Stimulated activated naive CD8-positive, alpha-beta T cell treated with anti-CD3 and anti-CD28 coated beads, Interleukin-15, Interleukin-2, amounts not matched to agents 100 ng/mL and 50 ng/mL, for 24 hours (primary cell): ENCODE measurements at regions not wholly inside any gene's neighbourhood (a gene's known extent, or its start where the extent isn't known, plus 50 kb on each side); places are given as distances from the start of the nearest gene placed in this dataset.
"Not testable (repeated sequence)": the region's sequence is repeated elsewhere in the genome, so short reads cannot be mapped to it uniquely, and the experiment has no call there.

Experiments
- H3K27ac Mint-ChIP-seq: one replicate; pipeline ENCODE4 v1.8.0; 2021; ENCODE audit warnings: mild to moderate bottlenecking, mixed read lengths
- H3K27me3 Mint-ChIP-seq: one replicate; pipeline ENCODE4 v1.8.0; 2021; ENCODE audit warnings: mixed read lengths
- H3K36me3 Mint-ChIP-seq: one replicate; pipeline ENCODE4 v1.8.0; 2021; ENCODE audit warnings: low read depth, mixed read lengths
- H3K4me1 Mint-ChIP-seq: one replicate; pipeline ENCODE4 v1.8.0; 2021; ENCODE audit warnings: low read depth, mixed read lengths
- H3K4me3 Mint-ChIP-seq: one replicate; pipeline ENCODE4 v1.8.0; 2021; ENCODE audit warnings: mild to moderate bottlenecking, mixed read lengths
- H3K9me3 Mint-ChIP-seq: one replicate; pipeline ENCODE4 v1.8.0; 2021; ENCODE audit warnings: mixed read lengths

DNA sequence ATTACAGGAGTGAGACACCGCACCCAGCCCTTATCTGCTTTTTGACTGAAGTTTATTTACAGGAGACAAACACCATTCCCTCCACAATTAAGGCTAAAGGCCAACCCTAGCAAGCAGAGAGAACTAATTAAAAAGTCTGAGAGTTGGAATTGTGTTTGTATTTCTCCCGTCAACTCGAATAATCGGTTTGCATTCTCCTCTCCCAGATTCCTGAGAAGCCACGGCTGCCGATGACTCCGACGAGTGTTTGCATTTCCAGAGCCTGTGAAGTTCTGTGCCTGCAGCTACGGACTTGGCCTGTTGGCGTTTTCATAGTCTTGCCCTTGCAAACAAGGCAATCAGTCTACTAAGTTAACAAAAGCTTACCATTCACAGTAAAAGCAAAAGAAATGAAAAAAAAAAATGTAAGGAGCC lies 73.2 kb upstream of the NUP50 start:
- Mint-ChIP-seq H3K4me1 (no peaks in the 10 kb centered on the region), H3K9me3 (no peaks in the 10 kb centered on the region), H3K27ac (no peak overlapping the region), H3K27me3 (peaks cover 13% of the 10 kb centered on the region), H3K4me3 (no peak overlapping the region), H3K36me3 (no peaks in the 10 kb centered on the region)

GRCh38 chr22:45091254-45091854 lies 72.4 kb upstream of the NUP50 start:
- Mint-ChIP-seq H3K27me3 (peaks cover 18% of the 10 kb centered on the region), H3K9me3 (no peaks in the 10 kb centered on the region), H3K27ac (no peak overlapping the region), H3K4me1 (no peaks in the 10 kb centered on the region), H3K36me3 (no peaks in the 10 kb centered on the region), H3K4me3 (no peak overlapping the region)

GRCh38 chr22:45091875-45092274 lies 71.8 kb upstream of the NUP50 start:
- not testable (repeated sequence) for H3K27ac Mint-ChIP-seq, H3K4me1 Mint-ChIP-seq, H3K36me3 Mint-ChIP-seq, H3K9me3 Mint-ChIP-seq, H3K4me3 Mint-ChIP-seq
- peaks cover 22% of the 10 kb centered on the region for H3K27me3 Mint-ChIP-seq

DNA sequence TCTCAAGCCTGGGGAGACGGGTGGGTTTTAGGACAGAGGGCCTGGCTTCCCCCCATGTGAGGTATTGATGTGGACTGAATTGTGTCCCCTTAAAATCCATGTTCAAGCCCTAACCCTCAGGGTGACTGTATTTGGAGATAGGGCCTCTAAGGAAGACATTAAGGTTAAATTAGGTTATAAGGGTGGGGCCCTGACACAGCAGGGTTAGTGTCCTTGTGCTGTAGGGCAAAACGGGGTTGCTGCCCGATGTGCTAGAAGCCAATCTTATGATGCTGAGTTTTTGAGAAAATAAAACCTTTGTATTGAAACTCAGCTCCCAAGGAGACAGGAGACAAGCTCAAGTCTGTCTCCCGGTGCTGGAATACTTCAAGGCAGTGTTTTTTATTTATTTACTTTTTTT lies 71.1 kb upstream of the NUP50 start:
- Mint-ChIP-seq H3K4me3 (no peak overlapping the region), H3K36me3 (no peaks in the 10 kb centered on the region), H3K9me3 (no peaks in the 10 kb centered on the region), H3K4me1 (no peaks in the 10 kb centered on the region), H3K27me3 (peaks cover 30% of the 10 kb centered on the region), H3K27ac (no peak overlapping the region)

- peaks cover 34% of the 10 kb centered on the region for H3K27me3 Mint-ChIP-seq
- no peak overlapping the region for H3K27ac Mint-ChIP-seq
- H3K9me3 Mint-ChIP-seq: no peaks in the 10 kb centered on the region
These were observed 70.1 kb upstream of the NUP50 start for GRCh38 chr22:45093609-45094008.

DNA sequence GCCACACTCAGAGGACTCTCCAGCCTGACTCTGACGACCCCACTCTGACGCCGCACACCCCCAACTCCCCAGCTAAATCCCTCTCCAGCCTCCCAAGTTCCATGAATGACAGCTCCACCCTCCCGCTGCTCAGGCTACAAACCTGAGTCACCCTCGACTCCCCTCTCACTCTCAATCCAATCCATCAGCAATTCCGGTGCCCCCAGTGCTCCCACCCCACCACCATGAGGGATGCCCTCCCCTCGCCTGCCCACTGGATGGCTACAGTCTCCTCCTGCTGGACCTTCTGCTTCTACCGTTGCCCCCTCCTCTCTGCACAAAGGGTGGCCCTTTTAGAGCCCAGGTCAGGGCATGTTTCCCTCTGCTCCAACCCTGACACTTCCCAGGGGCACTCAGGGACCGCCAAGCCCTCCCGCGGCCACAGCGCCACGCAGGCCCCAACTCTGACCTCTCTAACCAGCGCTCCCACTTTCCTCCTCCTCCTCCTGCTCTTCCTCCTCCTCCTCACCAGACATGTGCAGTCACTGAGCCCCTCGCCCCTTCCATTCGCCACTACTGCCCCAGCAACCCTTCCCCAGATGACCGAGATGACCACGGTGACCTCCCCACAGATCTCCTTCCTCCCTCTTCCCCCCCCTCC lies 69.5 kb upstream of the NUP50 start:
- H3K27me3 Mint-ChIP-seq: peaks cover 34% of the 10 kb centered on the region

More at GRCh38 chr22:45093609-45094008, 70.1 kb upstream of the NUP50 start:
- no peak overlapping the region for H3K4me3 Mint-ChIP-seq
- H3K4me1 Mint-ChIP-seq: no peaks in the 10 kb centered on the region
- no peaks in the 10 kb centered on the region for H3K36me3 Mint-ChIP-seq

DNA sequence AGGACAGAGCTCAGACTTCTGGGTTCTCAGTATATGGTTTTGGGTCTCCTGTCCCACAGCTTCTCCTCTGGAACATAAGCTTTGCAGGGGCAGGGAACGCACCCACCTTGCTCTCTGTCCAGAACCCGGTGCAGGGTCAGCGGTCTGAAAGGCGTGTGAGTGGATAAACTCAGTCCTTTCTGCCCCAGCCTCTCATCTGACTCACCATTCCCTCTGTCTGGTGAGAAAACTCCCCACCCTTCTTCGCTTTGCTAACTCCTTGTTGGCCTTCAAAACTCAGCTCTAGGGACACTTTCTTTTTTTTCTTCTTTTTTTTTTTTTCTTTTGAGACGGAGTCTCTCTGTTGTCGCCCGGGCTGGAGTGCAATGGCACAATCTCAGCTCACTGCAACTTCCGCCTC lies 68.9 kb upstream of the NUP50 start:
- Mint-ChIP-seq H3K27ac (no peak overlapping the region), H3K36me3 (no peaks in the 10 kb centered on the region), H3K4me3 (no peak overlapping the region), H3K4me1 (no peaks in the 10 kb centered on the region), H3K9me3 (no peaks in the 10 kb centered on the region), H3K27me3 (peaks cover 34% of the 10 kb centered on the region)

More for the DNA sequence above, 69.5 kb upstream of the NUP50 start:
- Mint-ChIP-seq H3K4me3 (no peak overlapping the region), H3K36me3 (no peaks in the 10 kb centered on the region), H3K9me3 (no peaks in the 10 kb centered on the region), H3K27ac (no peak overlapping the region), H3K4me1 (no peaks in the 10 kb centered on the region)

DNA sequence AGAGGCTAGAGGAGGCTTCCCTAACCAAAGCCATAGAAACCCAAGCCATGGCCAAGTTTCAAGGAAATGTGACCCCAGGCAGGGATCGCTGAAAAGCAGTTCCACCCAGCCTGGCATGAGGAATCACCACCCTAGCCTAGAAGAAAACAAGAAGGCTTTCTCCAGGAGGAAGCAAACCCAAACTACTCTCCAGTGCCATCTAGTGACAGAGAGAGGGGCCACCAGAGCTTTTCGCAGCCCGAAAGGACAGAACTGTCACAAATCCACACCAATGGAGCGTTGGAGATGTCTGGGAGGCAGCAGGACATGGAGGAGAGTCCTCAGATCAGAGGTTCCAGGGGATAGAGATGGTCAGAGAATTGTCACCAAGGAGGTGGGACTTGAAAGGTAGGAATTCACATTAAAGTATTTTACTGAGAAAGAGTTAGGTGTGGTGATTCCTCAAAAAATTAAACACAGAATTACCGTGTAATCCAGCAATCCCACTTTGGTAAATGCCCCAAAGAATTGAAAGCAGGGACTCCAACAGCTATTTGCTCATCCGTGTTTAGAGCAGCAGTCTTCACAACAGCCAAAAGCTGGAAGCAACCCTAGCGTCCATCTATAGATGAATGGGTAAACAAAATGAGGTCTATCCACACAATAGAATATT lies 67.3 kb upstream of the NUP50 start:
- Mint-ChIP-seq H3K27ac (no peak overlapping the region), H3K36me3 (no peaks in the 10 kb centered on the region), H3K4me3 (no peak overlapping the region), H3K27me3 (peaks cover 28% of the 10 kb centered on the region), H3K4me1 (no peaks in the 10 kb centered on the region), H3K9me3 (no peaks in the 10 kb centered on the region)

DNA sequence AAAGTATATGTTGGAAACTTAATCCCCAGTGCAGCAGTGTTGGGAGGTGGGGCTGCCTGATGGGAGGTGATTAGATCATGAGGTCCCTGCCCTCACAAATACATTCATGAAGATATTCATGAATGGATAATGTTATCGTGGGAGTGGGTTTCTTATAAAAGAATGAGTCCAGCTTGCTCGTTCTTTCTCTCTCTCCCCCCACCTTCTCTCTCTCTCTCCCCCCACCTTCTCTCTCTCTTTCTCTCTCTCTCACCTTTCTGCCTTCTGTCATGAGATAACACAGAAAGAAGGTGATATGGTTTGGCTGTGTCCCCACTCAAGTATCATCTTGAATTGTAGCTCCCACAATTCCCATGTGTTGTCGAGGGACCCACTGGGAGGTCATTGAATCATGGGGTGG lies 66.7 kb upstream of the NUP50 start:
- Mint-ChIP-seq H3K36me3 (no peaks in the 10 kb centered on the region), H3K27ac (no peak overlapping the region), H3K27me3 (peaks cover 34% of the 10 kb centered on the region)

DNA sequence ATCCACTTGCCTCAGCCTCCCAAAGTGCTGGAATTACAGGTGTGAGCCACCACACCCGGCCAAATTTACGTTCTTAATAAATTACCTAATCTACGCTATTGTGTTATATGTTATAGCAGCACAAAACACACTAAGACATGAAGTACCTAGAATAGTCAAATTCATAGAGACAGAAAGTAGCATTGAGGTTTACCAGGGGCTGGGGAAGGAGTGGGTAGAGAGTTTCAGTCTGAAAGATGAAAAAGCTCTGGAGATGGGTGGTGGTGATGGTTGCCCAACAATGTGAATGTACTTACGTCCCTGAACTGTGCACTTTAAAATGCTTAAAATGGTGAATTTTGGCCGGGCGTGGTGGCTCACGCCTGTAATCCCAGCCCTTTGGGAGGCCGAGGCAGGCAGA lies 65.7 kb upstream of the NUP50 start:
- Mint-ChIP-seq H3K4me3 (no peak overlapping the region), H3K27ac (no peak overlapping the region), H3K9me3 (no peaks in the 10 kb centered on the region), H3K4me1 (no peaks in the 10 kb centered on the region), H3K27me3 (peaks cover 35% of the 10 kb centered on the region), H3K36me3 (no peaks in the 10 kb centered on the region)

More for the DNA sequence above, 66.7 kb upstream of the NUP50 start:
- no peaks in the 10 kb centered on the region for H3K4me1 Mint-ChIP-seq
- H3K9me3 Mint-ChIP-seq: no peaks in the 10 kb centered on the region
- no peak overlapping the region for H3K4me3 Mint-ChIP-seq

GRCh38 chr22:45099961-45100360 lies 63.8 kb upstream of the NUP50 start:
- Mint-ChIP-seq H3K27ac (no peak overlapping the region), H3K4me1 (no peaks in the 10 kb centered on the region), H3K4me3 (no peak overlapping the region), H3K27me3 (peaks cover 35% of the 10 kb centered on the region), H3K36me3 (no peaks in the 10 kb centered on the region), H3K9me3 (no peaks in the 10 kb centered on the region)

DNA sequence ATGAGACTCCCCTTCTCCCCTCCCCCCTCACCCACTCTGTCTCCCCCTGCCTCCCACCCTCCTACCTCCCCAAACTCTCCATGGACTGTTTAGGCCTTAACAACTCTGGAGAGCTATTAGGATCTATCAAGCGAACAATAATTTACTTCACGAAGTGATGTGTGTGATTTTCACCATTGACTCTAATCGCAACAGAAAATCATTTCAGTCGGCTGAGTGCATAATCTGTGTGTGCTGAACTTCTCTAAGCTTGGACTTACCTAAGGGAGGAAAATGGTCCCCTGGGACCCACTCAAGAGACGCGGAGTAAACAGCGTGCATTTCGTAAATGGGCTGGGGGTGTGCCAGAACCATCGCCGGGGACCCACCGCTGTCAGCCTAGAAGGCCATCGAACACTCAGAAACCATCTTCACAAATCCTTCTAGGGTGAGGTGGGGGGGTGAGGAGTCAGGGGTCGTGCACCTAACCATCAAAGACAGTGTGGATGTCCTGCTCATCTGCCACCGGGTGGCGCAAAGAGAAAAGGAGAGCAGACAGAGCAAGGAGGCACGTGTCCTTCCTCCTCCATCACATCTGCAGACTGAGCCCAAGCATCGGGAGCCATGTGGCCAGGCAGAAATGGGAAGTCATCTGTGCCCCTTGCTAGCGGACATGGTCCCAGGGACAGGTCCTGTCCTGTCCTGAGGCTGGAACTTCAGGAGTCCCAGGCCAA lies 62.1 kb upstream of the NUP50 start:
- H3K27me3 Mint-ChIP-seq: peaks cover 30% of the 10 kb centered on the region
- no peak overlapping the region for H3K4me3 Mint-ChIP-seq
- H3K9me3 Mint-ChIP-seq: no peaks in the 10 kb centered on the region
- no peak overlapping the region for H3K27ac Mint-ChIP-seq
- H3K36me3 Mint-ChIP-seq: no peaks in the 10 kb centered on the region
- no peaks in the 10 kb centered on the region for H3K4me1 Mint-ChIP-seq

DNA sequence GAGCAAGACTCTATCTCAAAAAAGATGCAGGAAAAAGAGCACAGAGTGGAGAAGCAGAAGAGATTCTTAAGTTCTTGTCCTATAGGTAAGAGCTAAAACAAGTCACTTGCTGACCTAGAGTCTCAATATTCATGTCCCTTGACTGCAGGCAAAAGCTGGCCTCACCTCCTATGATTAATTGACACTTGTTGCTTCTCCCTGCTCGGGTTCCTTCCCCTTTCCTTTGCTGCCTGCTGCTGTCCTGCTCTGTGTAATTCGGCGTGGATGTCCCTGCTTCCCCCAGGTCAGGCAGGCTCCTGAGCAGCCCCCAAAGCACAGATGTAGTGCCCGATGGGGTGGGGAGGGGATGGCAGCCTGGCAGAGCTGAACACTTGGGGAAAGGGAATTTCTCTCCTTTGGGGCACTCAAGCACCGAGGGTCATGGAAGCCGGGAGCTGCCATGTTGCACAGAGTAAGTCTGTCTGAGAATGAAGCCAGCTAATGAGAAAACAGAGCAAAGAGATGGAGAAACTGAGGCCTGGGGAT lies 60.8 kb upstream of the NUP50 start:
- no peak overlapping the region for H3K27ac Mint-ChIP-seq
- H3K4me1 Mint-ChIP-seq: no peaks in the 10 kb centered on the region
- H3K4me3 Mint-ChIP-seq: no peak overlapping the region
- peaks cover 20% of the 10 kb centered on the region for H3K27me3 Mint-ChIP-seq
- H3K9me3 Mint-ChIP-seq: no peaks in the 10 kb centered on the region
- H3K36me3 Mint-ChIP-seq: no peaks in the 10 kb centered on the region

DNA sequence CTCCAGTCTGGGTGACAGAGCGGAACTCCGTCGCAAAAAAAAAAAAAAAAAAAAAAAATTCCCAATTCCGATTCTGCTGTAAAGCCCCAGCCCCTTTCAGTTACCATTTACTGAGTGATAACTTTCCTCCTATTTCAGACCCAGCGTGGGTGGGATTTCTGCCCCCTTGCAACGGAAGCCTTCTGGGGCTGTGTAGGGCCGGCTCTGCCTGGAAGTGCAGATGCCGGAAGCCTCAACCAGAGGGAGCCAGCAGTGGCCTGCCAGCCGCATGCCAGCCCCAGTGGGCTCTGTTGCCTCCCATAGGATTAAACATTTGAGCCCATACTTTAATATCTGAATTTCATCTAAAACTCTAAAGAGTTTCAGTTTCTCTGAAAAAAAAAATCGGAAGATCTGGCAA lies 60.0 kb upstream of the NUP50 start:
- Mint-ChIP-seq H3K4me3 (no peak overlapping the region), H3K27ac (no peak overlapping the region), H3K36me3 (no peaks in the 10 kb centered on the region), H3K4me1 (no peaks in the 10 kb centered on the region), H3K9me3 (no peaks in the 10 kb centered on the region), H3K27me3 (peaks cover 16% of the 10 kb centered on the region)

DNA sequence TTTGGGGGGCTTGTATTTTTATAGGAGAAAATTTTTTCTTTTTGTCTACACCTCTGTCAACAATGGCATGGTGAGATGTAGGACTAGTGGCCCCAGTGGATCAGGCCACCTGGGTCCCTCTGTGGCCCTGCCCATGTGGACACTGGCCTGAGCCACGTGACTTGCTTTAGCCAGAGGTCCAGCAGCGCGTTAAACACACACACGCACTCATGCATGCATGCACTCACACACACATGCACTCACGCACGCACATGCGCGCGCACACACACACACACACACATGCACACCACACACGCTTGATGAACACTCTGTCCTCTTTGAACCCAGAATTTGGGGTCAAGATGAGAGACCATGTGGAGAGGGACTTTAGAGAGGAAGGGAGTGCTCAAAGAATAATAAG lies 59.4 kb upstream of the NUP50 start:
- Mint-ChIP-seq H3K27ac (no peak overlapping the region), H3K27me3 (peaks cover 16% of the 10 kb centered on the region), H3K4me3 (no peak overlapping the region), H3K4me1 (no peaks in the 10 kb centered on the region), H3K36me3 (no peaks in the 10 kb centered on the region), H3K9me3 (no peaks in the 10 kb centered on the region)
